Epithelial cell of esophagus (primary cell): ENCODE measurements at regions not wholly inside any gene's neighbourhood (a gene's known extent, or its start where the extent isn't known, plus 50 kb on each side); places are given as distances from the start of the nearest gene placed in this dataset.

Source experiments
- DNase-seq: peaks from one replicate; pipeline ENCODE4 v3.0.0; 2010; ENCODE audit warnings: low read depth
- H3K4me3 ChIP-seq: 2 replicates; pipeline ENCODE4 v1.5.1; 2011; ENCODE audit warnings: mild to moderate bottlenecking, low read length, control low read depth
- CTCF ChIP-seq: IDR thresholded peaks from 2 replicates; pipeline ENCODE4 v1.5.1; 2011; ENCODE audit warnings: low read depth, mild to moderate bottlenecking, low read length, control low read depth, inconsistent platforms; ENCODE audit not compliant: insufficient read depth; ENCODE audit errors: missing control alignments

GRCh38 chr7:46580766-46581165 is 659.7 kb upstream of the IGFBP3 start:
- TF ChIP-seq CTCF = no peak

DNA sequence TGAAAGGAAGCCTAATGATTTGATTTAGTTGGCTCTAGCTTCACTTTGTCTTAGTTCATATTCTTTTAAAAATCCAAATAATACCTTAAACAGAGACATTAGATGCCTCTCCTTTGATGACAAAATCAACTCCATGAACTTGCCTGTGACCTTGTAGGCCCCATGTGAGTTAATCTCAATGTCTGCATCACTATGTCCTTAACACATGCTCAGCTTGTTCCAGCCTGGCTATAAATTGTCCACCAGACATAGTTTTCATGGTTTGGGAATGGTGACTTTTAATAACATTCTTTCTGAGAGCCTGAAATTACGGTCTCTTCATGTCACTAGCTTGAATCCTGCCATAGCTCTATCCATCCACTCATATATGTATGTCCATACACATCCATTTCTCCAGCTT is 656.3 kb upstream of the IGFBP3 start:
- DNase-seq = no peak
- no peak for TF ChIP-seq CTCF
- H3K4me3 ChIP-seq = no peak overlapping the region

More at GRCh38 chr7:46580766-46581165, 659.7 kb upstream of the IGFBP3 start:
- H3K4me3 ChIP-seq = no peak overlapping the region
- no peak for DNase-seq

GRCh38 chr7:46576950-46577349 is 655.9 kb upstream of the IGFBP3 start:
- DNase-seq = no peak
- no peak for TF ChIP-seq CTCF
- H3K4me3 ChIP-seq = no peak overlapping the region

GRCh38 chr7:46572691-46573090 is 651.6 kb upstream of the IGFBP3 start:
- DNase-seq = no peak
- no peak overlapping the region for H3K4me3 ChIP-seq
- no peak for TF ChIP-seq CTCF

DNA sequence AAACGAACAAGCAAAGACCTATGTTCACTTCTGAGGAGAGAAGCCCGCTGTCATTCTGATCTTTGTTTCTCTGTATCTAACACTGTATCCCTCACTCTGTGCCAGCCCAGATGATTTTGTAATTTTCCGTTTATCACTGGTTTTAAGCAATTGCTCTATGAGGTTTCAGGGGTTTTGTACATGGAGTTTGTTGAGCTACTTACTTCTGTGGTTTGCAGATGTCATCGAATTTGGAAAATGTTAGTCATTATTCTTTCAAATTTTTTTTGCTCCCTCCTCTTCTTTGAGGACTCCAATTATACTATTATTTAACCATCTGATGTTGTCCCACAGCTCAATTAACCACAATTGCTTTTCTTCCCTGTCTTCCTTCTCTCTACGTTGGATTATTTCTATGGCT is 650.9 kb upstream of the IGFBP3 start:
- DNase-seq = no peak
- H3K4me3 ChIP-seq = no peak overlapping the region
- TF ChIP-seq CTCF = no peak

DNA sequence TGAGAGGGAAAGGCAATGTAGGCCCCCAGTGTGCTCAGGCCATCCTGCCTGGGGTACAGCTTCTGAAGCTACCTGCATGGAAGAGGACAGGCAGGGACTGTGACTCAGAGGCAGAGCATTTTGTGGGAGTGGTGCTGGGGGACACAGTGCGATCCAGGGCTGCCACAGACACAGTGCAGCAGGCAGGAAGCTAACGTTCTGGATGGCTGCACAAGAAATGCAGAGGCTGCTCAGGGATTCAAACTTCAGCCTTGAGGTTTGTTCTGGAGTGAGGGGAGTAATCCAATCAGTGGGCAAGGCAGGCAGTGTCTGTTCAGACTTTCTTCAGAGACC is 648.0 kb upstream of the IGFBP3 start:
- no peak overlapping the region for H3K4me3 ChIP-seq
- peak; percentile 80 for DNase-seq
- no peak for TF ChIP-seq CTCF

GRCh38 chr7:46568420-46569132 is 647.5 kb upstream of the IGFBP3 start:
- no peak for TF ChIP-seq CTCF
- DNase-seq = peak; percentile 72
- H3K4me3 ChIP-seq = no peak overlapping the region
